ENCODE measurements at regions not wholly inside any gene's neighbourhood (a gene's known extent, or its start where the extent isn't known, plus 50 kb on each side); places are given as distances from the start of the nearest gene placed in this dataset.

GRCh38 chr10:3016016-3016415, 51.3 kb upstream of the PFKP start:
- DNase-seq = no peak

GRCh38 chr10:3014968-3015367, 52.4 kb upstream of the PFKP start:
- DNase-seq = no peak

DNA sequence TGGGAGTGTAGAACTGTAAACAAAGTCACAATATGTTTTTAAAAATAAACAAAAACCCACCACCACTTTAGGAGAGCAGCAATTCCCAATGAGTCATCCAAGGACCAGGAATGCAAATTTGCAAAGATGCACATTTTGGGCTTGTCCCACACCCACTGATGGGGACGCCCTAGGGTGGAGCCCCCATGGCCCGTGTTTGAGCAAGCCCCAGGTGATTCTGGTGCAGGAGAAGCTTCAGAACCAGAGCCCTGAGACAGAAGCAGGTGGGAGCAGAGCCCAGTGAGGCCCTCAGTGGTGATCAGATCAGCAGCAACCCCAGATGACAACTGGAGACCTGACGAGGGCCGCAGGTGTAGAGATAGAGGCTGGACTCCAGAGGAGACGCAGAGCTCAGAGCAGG, 55.1 kb upstream of the PFKP start:
- DNase-seq = no peak

DNA sequence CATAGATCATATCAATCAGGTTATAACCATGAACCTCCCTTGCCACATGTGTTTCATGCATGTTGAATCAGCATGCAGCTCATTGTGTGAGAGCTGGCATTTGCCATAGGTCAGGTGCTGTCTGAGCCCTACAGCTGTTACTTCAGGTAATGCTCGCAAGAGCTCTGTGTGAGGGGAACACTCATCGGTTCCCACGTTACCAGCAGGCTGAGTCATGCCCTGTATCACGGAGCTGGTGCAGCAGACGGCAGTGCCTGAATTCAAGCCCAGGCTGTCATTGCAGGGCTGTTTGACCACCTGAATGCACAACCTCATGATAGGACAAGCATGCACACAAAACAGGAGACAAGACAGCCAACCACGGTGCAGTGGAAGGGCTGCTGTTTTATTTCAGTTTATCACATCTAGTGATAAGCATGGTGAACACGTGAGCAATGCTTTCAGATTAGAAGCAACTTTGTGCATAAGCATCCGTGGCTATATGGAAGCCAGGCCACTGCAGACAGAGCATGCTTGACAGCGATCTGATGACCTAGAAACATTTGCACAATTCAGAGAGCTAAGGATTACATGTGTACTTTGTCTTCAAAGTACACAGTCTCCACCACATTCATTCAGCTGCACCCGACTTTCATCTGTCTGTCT, 56.4 kb upstream of the PFKP start:
- no peak for DNase-seq

- no peak for DNase-seq
Measured at GRCh38 chr10:3010334-3010733, 57.0 kb upstream of the PFKP start.

GRCh38 chr10:3009341-3009740, 58.0 kb upstream of the PFKP start:
- no peak for DNase-seq

GRCh38 chr10:3008518-3009195, 58.7 kb upstream of the PFKP start:
- DNase-seq = no peak

DNA sequence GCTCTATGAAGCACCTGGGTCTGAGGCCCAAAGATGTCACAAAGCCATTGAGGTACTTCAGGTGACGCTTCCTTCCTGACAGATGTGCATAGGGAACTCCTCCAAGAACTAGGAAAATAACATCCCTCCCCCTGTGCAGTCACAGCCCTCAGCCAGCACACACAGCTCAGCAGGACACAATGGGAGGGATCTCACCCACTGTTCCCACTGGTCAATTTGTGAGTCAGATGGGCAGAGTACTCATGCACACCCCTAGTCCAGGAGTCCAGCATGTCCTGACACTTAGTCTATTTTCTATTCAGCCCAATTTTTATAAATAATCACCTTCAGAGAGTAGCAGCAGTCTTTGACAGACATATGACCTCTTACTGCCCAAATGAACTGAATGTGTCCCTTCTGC, 60.7 kb upstream of the PFKP start:
- DNase-seq = no peak

DNA sequence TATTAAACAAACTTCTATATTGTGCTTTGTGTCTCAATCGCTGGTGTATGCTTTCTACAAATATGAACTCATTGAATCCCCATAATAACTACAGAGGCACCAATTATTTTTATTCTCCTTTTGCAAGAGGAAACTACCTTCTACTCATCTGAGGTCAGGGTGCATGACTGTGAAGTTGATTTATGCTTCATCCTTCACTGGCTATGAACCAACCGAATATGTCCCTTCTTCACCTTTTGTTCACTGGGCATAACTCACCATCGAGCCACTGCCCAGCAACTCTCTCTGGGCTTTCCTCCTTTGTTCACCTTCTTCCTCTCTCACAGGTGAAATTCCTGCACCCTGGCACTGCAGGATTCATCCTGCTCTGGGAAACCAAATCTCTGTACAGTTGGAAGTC, 61.3 kb upstream of the PFKP start:
- DNase-seq = no peak

DNA sequence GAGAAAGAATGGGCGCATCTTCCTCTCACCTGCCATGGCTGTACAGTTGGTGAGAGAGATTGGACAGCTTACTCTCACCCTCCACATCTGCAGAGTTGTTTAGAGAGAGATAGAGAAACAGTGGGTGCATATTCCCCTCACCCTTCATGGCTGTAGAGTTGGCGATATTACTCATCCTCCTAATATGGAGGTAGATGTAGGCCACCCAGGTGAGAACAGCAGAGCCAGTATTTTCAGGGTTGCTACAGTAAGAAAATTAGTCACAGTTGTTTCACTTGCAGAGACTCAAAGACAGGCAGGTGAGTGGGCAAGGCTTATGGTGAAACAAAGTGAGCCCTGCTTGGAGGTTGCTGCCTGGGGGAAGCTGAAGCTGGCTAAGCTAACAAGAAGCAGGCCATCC, 65.0 kb upstream of the PFKP start:
- no peak for DNase-seq

DNA sequence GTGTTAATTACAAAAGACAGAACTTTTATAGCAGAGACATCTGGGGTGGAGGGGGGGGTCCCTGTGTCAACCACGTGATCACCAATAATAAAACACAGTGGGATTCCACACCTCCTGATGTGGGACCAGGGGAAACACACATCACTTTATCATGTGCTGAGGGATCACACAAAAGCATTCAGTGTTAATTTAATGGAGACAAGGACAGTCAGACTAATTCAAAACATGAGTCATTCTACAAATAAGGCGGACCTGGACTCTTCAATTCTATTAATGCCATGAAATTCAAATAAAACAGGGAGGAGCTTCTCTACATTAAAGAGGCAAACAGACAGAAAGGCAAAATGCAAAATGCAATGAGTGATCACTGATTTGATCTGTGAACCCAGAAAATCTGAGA, 67.3 kb upstream of the PFKP start:
- DNase-seq = no peak

- DNase-seq = no peak
Measured at GRCh38 chr10:2994221-2994961, 73.0 kb upstream of the PFKP start.

- DNase-seq = no peak
Measured at GRCh38 chr10:2993636-2994035, 73.7 kb upstream of the PFKP start.

DNA sequence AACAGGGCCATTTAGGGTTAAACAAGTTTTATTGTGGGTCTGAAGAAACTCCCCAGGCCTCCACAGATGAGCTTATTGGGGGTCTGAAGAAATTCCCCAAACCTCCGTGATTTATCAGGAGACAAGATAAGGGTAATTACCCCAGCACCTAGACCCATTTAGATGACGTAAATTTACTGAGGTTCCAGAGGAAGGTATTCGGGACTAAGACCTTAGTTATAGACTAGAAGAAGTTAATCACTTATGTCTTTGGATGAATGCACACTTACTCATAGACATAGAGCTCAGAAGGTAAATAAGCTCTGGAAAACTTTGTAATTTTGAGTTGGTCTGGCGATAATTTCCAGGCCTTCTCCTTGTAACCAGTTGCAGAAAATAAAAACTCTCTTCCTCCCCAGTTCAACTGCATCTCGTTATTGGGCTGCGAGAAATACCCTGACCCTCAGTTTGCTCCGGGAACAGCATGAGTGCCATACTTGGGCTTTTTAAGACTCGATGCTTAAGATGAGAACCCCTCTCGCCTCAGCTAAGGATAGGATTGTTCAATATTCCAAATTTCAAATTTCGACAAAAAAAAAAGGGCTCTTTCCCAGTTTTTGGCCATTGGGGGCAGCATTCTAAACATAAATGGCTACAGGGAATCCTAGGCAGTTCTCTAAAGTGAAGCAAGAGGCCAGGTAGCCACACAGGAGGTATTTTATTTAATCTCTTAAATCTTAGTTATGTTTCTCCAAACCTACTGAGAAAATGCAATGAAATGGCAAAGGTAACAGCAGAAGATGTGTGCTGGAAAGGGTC, 74.7 kb upstream of the PFKP start:
- DNase-seq = no peak

DNA sequence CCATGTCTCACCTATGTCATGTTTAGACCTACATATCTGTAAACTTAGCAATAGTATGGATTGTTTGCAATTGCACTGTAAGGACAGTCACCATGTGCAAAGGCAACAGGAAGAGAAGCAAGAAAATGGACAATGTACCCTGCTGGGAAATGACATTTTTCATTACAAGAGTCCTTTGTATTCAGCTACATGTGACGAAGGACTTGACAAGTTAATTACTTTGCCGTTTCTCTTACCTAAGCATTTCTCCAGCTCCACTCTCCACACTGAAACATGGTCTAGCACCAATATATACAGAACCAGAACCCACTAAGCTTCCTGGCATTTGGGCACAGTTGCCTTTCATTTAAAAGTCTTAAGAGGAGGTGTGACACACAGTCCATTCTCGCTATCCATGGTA, 76.6 kb upstream of the PFKP start:
- DNase-seq = no peak

DNA sequence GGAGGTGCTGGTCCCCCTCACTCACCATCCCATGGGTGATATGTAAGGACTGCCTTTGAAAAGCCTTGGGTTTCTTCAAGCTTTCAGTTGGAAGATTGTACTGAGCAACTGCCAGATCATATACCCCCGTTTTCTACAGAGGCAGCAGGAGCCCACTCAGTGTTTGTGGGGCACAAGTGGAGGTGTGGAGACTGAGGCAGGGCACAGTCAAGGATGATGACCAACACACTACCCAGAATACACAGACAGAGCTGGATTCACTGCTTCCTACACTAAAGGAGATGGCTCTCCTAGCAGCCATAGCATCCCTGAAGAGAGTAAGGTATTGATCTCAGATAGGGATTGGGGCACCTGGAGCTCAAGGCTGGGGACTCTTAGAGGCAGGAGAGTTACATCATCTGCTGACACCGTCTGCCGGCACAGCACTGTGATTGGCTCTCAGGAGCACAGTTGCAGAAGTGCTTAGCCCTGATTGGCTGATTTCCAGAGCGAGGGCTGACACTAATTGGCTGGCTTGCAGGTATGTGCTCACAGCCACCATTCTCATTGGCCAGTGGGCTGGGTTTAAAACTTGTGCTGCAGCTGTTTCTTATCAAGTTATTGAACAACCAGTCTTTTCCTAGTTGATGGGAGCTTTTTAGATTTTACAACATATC, 77.9 kb upstream of the PFKP start:
- no peak for DNase-seq

GRCh38 chr10:2987185-2987768, 80.1 kb upstream of the PFKP start:
- no peak for DNase-seq

DNA sequence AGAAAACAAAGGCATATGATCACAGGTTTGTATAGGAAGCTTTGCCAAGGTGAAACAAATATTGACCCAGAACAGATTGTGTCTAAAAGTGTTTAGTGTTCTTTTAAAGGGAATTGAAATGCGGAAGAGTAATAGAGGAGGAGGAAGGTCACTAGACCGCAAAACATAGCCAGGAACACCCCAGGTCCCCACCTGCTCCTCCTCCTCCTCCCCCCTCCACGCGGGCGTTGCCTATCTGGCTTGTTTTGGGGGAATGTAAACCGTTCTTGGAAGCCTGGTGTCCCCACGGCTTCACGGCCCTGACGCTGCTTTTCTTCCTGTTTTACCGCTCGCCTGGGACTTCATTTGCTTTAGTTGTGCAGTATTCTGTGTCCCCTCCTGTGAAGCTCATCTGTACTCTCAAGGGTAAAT, 81.0 kb upstream of the PFKP start:
- no peak for DNase-seq

DNA sequence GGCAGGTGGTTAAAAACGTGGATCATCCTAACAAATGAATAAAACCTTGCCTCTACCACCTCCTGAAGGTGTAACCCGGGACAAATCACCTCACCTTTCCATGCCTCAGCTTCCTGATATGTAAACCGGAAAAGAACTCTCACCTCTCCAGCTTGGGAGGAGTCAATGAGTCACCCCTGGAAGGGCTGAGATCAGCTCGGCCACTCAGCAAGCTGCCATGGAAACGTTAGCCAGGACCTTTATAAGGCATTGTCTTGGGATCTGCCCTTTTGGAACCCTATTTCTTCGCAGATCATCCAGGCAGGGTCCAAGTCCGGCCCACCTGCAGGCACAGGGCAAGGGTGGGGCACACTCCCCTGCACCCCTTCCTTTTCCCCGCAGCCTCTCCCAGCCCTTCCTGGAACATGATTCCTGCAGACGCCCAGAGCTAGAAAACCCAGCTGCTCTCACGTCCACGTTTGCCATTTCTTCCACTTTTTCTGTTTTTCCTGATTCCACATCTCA, 81.6 kb upstream of the PFKP start:
- no peak for DNase-seq

GRCh38 chr10:2984682-2985081, 82.7 kb upstream of the PFKP start:
- no peak for DNase-seq

- no peak for DNase-seq
Measured at GRCh38 chr10:2982146-2982545, 85.2 kb upstream of the PFKP start.

GRCh38 chr10:2981361-2981801, 86.0 kb upstream of the PFKP start:
- DNase-seq = no peak
